Mammary epithelial cell (primary cell): ENCODE measurements at regions not wholly inside any gene's neighbourhood (a gene's known extent, or its start where the extent isn't known, plus 50 kb on each side); places are given as distances from the start of the nearest gene placed in this dataset.

Experiments
- EZH2 ChIP-seq: IDR thresholded peaks from 2 replicates; pipeline ENCODE4 v1.6.1; 2012; ENCODE audit warnings: low read length, inconsistent platforms, borderline replicate concordance
- TF ChIP-seq, protein P1 (sequence below), 2 donors: IDR thresholded peaks in 1 of 2; conservative IDR thresholded peaks in 1 of 2; 2 replicates each; pipeline ENCODE4 v1.5.1; 2011 to 2012; ENCODE audit warnings: inconsistent platforms in 2 of 2, low read length in 2 of 2, mild to moderate bottlenecking in 2 of 2, control low read depth in 1 of 2, low read depth in 1 of 2; ENCODE audit not compliant: insufficient read depth in 1 of 2; ENCODE audit errors: extremely low read depth in 1 of 2

- TF ChIP-seq, protein P1, sequence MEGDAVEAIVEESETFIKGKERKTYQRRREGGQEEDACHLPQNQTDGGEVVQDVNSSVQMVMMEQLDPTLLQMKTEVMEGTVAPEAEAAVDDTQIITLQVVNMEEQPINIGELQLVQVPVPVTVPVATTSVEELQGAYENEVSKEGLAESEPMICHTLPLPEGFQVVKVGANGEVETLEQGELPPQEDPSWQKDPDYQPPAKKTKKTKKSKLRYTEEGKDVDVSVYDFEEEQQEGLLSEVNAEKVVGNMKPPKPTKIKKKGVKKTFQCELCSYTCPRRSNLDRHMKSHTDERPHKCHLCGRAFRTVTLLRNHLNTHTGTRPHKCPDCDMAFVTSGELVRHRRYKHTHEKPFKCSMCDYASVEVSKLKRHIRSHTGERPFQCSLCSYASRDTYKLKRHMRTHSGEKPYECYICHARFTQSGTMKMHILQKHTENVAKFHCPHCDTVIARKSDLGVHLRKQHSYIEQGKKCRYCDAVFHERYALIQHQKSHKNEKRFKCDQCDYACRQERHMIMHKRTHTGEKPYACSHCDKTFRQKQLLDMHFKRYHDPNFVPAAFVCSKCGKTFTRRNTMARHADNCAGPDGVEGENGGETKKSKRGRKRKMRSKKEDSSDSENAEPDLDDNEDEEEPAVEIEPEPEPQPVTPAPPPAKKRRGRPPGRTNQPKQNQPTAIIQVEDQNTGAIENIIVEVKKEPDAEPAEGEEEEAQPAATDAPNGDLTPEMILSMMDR (conservative IDR thresholded peaks at IDR 0.05 in 1 of 2, IDR thresholded peaks at IDR 0.05 in 1 of 2; ENCODE audit: extremely low read depth in 1 of 2, insufficient read depth in 1 of 2, low read depth in 1 of 2, low read length in 2 of 2) = no peak
- no peak for TF ChIP-seq EZH2
These were observed 115.6 kb upstream of the NKX1-1 start for GRCh38 chr4:1521821-1522361.
